ENCODE measurements at regions not wholly inside any gene's neighbourhood (a gene's known extent, or its start where the extent isn't known, plus 50 kb on each side); places are given as distances from the start of the nearest gene placed in this dataset.

DNA sequence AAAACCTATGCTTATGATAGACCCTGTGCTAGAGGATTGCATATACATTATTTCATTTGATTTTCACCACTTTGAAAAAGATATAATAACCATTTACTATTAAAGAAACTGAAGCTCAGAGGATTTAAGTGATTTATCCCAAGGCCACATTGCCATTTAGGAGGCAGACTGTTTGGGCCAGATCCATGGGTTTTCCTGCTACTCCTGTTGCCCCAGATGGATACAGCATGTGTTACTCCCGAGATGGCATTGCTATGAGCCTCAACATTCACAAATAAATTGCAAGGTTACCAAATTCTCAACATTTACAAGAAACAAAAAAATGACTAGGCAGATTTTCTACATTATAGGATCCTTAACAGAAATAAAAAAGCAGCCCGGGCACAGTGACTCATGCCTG lies 322.1 kb upstream of the SOX9 start:
- Histone ChIP-seq H3K9ac (ENCODE audit: low read length) (no peak overlapping the region), H3K4me3 (ENCODE audit: insufficient read depth, low read length, poor library complexity, severe bottlenecking) (no peak overlapping the region), H3K27ac (ENCODE audit: low read depth, low read length) (no peak overlapping the region), H3K9me2 (replicated peaks; ENCODE audit: insufficient read depth, low read length) (no peaks in the 10 kb centered on the region), H3F3A (ENCODE audit: insufficient read depth) (no peaks in the 10 kb centered on the region), H3K27me3 (ENCODE audit: low read length) (no peaks in the 10 kb centered on the region), H3K36me3 (ENCODE audit: low read length) (no peaks in the 10 kb centered on the region), H3K9me3 (ENCODE audit: insufficient read depth, low read length) (no peaks in the 10 kb centered on the region), H4K20me1 (ENCODE audit: low read depth, low read length) (no peaks in the 10 kb centered on the region), H2AFZ (ENCODE audit: low read depth, low read length, severe bottlenecking) (no peak overlapping the region), H3K79me2 (ENCODE audit: insufficient read depth, low read length) (no peaks in the 10 kb centered on the region), H3K4me2 (ENCODE audit: low read depth, low read length, poor library complexity, severe bottlenecking) (no peak overlapping the region)
- TF ChIP-seq CTCF (IDR thresholded peaks at IDR 0.05; ENCODE audit: insufficient read depth, low read length, poor library complexity, severe bottlenecking) (no peak), EZH2phosphoT487 (conservative IDR thresholded peaks at IDR 0.05; ENCODE audit: low read length) (no peak)

GRCh38 chr17:71799657-71800056 lies 321.2 kb upstream of the SOX9 start:
- no peaks in the 10 kb centered on the region for H3F3A ChIP-seq (ENCODE audit: insufficient read depth)
- no peak overlapping the region for H3K27ac ChIP-seq (ENCODE audit: low read depth, low read length)
- no peaks in the 10 kb centered on the region for H4K20me1 ChIP-seq (ENCODE audit: low read depth, low read length)
- H3K27me3 ChIP-seq (ENCODE audit: low read length): no peaks in the 10 kb centered on the region
- H3K4me3 ChIP-seq (ENCODE audit: insufficient read depth, low read length, poor library complexity, severe bottlenecking): no peak overlapping the region
- no peaks in the 10 kb centered on the region for H3K9me2 ChIP-seq (replicated peaks; ENCODE audit: insufficient read depth, low read length)
- H3K36me3 ChIP-seq (ENCODE audit: low read length): no peaks in the 10 kb centered on the region
- TF ChIP-seq EZH2phosphoT487 (conservative IDR thresholded peaks at IDR 0.05; ENCODE audit: low read length) (no peak), CTCF (IDR thresholded peaks at IDR 0.05; ENCODE audit: insufficient read depth, low read length, poor library complexity, severe bottlenecking) (no peak)
- H3K4me2 ChIP-seq (ENCODE audit: low read depth, low read length, poor library complexity, severe bottlenecking): no peak overlapping the region
- no peak overlapping the region for H3K9ac ChIP-seq (ENCODE audit: low read length)
- no peaks in the 10 kb centered on the region for H3K79me2 ChIP-seq (ENCODE audit: insufficient read depth, low read length)
- no peaks in the 10 kb centered on the region for H3K9me3 ChIP-seq (ENCODE audit: insufficient read depth, low read length)
- no peak overlapping the region for H2AFZ ChIP-seq (ENCODE audit: low read depth, low read length, severe bottlenecking)

GRCh38 chr17:71801301-71801700 lies 319.5 kb upstream of the SOX9 start:
- Histone ChIP-seq H3K36me3 (ENCODE audit: low read length) (no peaks in the 10 kb centered on the region), H2AFZ (ENCODE audit: low read depth, low read length, severe bottlenecking) (no peak overlapping the region), H3K79me2 (ENCODE audit: insufficient read depth, low read length) (no peaks in the 10 kb centered on the region), H3K9ac (ENCODE audit: low read length) (no peak overlapping the region), H3K27me3 (ENCODE audit: low read length) (no peaks in the 10 kb centered on the region), H3K27ac (ENCODE audit: low read depth, low read length) (no peak overlapping the region), H3K4me2 (ENCODE audit: low read depth, low read length, poor library complexity, severe bottlenecking) (no peak overlapping the region), H4K20me1 (ENCODE audit: low read depth, low read length) (no peaks in the 10 kb centered on the region), H3K4me3 (ENCODE audit: insufficient read depth, low read length, poor library complexity, severe bottlenecking) (no peak overlapping the region), H3F3A (ENCODE audit: insufficient read depth) (no peaks in the 10 kb centered on the region), H3K9me3 (ENCODE audit: insufficient read depth, low read length) (no peaks in the 10 kb centered on the region), H3K9me2 (replicated peaks; ENCODE audit: insufficient read depth, low read length) (no peaks in the 10 kb centered on the region)
- TF ChIP-seq EZH2phosphoT487 (conservative IDR thresholded peaks at IDR 0.05; ENCODE audit: low read length) (no peak), CTCF (IDR thresholded peaks at IDR 0.05; ENCODE audit: insufficient read depth, low read length, poor library complexity, severe bottlenecking) (no peak)

- no peak overlapping the region for H3K4me3 ChIP-seq (ENCODE audit: insufficient read depth, low read length, poor library complexity, severe bottlenecking)
- no peaks in the 10 kb centered on the region for H3K27me3 ChIP-seq (ENCODE audit: low read length)
- no peak overlapping the region for H2AFZ ChIP-seq (ENCODE audit: low read depth, low read length, severe bottlenecking)
- TF ChIP-seq CTCF (IDR thresholded peaks at IDR 0.05; ENCODE audit: insufficient read depth, low read length, poor library complexity, severe bottlenecking) (no peak), EZH2phosphoT487 (conservative IDR thresholded peaks at IDR 0.05; ENCODE audit: low read length) (no peak)
- H3K27ac ChIP-seq (ENCODE audit: low read depth, low read length): no peak overlapping the region
- no peaks in the 10 kb centered on the region for H3K9me3 ChIP-seq (ENCODE audit: insufficient read depth, low read length)
- no peaks in the 10 kb centered on the region for H3F3A ChIP-seq (ENCODE audit: insufficient read depth)
- no peak overlapping the region for H3K9ac ChIP-seq (ENCODE audit: low read length)
- H4K20me1 ChIP-seq (ENCODE audit: low read depth, low read length): no peaks in the 10 kb centered on the region
- H3K36me3 ChIP-seq (ENCODE audit: low read length): no peaks in the 10 kb centered on the region
- H3K79me2 ChIP-seq (ENCODE audit: insufficient read depth, low read length): no peaks in the 10 kb centered on the region
- no peak overlapping the region for H3K4me2 ChIP-seq (ENCODE audit: low read depth, low read length, poor library complexity, severe bottlenecking)
- H3K9me2 ChIP-seq (replicated peaks; ENCODE audit: insufficient read depth, low read length): no peaks in the 10 kb centered on the region
Measured at GRCh38 chr17:71802663-71803062, 318.2 kb upstream of the SOX9 start.
